ENCODE measurements at regions not wholly inside any gene's neighbourhood (a gene's known extent, or its start where the extent isn't known, plus 50 kb on each side); places are given as distances from the start of the nearest gene placed in this dataset.

- Histone ChIP-seq H3K4me3 (no peak overlapping the region), H3K9me3 (peaks cover 0 to 9% (median 0%) of the 10 kb centered on the region in 11 donors), H3K36me3 (no peaks in the 10 kb centered on the region), H3K4me1 (no peaks in the 10 kb centered on the region), H3K27me3 (peaks cover 0 to 4% (median 0%) of the 10 kb centered on the region in 7 donors), H3K27ac (no peak overlapping the region)
- WGBS, 2 donors: 79 to 86% methylated on average over 9 of the region's 9 CpGs
- peak in 1 of 8 donors; percentile 9 for ATAC-seq
- TF ChIP-seq CTCF (IDR thresholded peaks at IDR 0.05): no peak
- intact Hi-C loops (cut with DNase I): no loop called here
- no peak for DNase-seq
Measured at GRCh38 chr21:41634858-41635257, 126.9 kb upstream of the TMPRSS2 start.

- DNase-seq: no peak
- TF ChIP-seq CTCF (IDR thresholded peaks at IDR 0.05): no peak
- H3K27ac ChIP-seq: no peak overlapping the region
- no peak overlapping the region for H3K4me3 ChIP-seq
- H3K4me1 ChIP-seq: no peaks in the 10 kb centered on the region
- WGBS, 2 donors: 88 to 90% methylated on average over 6 of the region's 6 CpGs
- H3K36me3 ChIP-seq: no peaks in the 10 kb centered on the region
- ATAC-seq: no peak
- intact Hi-C loops (cut with DNase I): no loop called here
- H3K27me3 ChIP-seq: peaks cover 0 to 5% (median 0%) of the 10 kb centered on the region in 7 donors
- H3K9me3 ChIP-seq: peaks cover 0 to 15% (median 0%) of the 10 kb centered on the region in 11 donors
Measured at GRCh38 chr21:41634211-41634694, 126.3 kb upstream of the TMPRSS2 start.

GRCh38 chr21:41633627-41634026 lies 125.7 kb upstream of the TMPRSS2 start:
- DNase-seq: no peak
- Histone ChIP-seq H3K9me3 (peaks cover 0 to 19% (median 0%) of the 10 kb centered on the region in 11 donors), H3K4me1 (no peaks in the 10 kb centered on the region), H3K27me3 (peaks cover 0 to 8% (median 0%) of the 10 kb centered on the region in 7 donors), H3K27ac (no peak overlapping the region), H3K36me3 (no peaks in the 10 kb centered on the region), H3K4me3 (no peak overlapping the region)
- ATAC-seq: no peak
- intact Hi-C loops (cut with DNase I): no loop called here
- WGBS, 2 donors: 88 to 93% methylated on average over 4 of the region's 4 CpGs
- no peak for TF ChIP-seq CTCF (IDR thresholded peaks at IDR 0.05)

GRCh38 chr21:41632748-41633475 lies 125.0 kb upstream of the TMPRSS2 start:
- H3K4me1 ChIP-seq: no peaks in the 10 kb centered on the region
- no peak overlapping the region for H3K27ac ChIP-seq
- no peaks in the 10 kb centered on the region for H3K36me3 ChIP-seq
- ATAC-seq (no peak), DNase-seq (no peak)
- no peak for TF ChIP-seq CTCF (IDR thresholded peaks at IDR 0.05)
- 82 to 85% methylated on average over 12 of the region's 12 CpGs for WGBS, 2 donors
- peaks cover 0 to 12% (median 0%) of the 10 kb centered on the region in 11 donors for H3K9me3 ChIP-seq
- intact Hi-C loops (cut with DNase I): no loop called here
- H3K4me3 ChIP-seq: no peak overlapping the region
- H3K27me3 ChIP-seq: peaks cover 0 to 10% (median 0%) of the 10 kb centered on the region in 7 donors

Data from heart right ventricle (tissue), 16 donors.